Gastroesophageal sphincter (tissue), 3 donors: ENCODE measurements at regions not wholly inside any gene's neighbourhood (a gene's known extent, or its start where the extent isn't known, plus 50 kb on each side); places are given as distances from the start of the nearest gene placed in this dataset.

Experiments
- CTCF ChIP-seq, 4 experiments: fragments of 200-600 bp in 2 of 4; fragments of 450-650 bp in 2 of 4; sonication (generic) in 1 of 4; IDR thresholded peaks; one replicate each; pipeline ENCODE4 v1.5.1; 2017 to 2019; ENCODE audit warnings: antibody characterized with exemption in 4 of 4, mild to moderate bottlenecking in 2 of 4, moderate library complexity in 2 of 4
- EP300 ChIP-seq: sonication (generic); formaldehyde crosslinking; IDR thresholded peaks from one replicate; pipeline ENCODE4 v1.6.1; 2017; ENCODE audit warnings: antibody characterized with exemption, mild to moderate bottlenecking
- POLR2A ChIP-seq, 2 donors: fragments of 450-650 bp; IDR thresholded peaks; one replicate each; pipeline ENCODE4 v1.6.1; 2017; ENCODE audit warnings: antibody characterized with exemption in 2 of 2, mild to moderate bottlenecking in 2 of 2, moderate library complexity in 1 of 2
- POLR2AphosphoS5 ChIP-seq: sonication (generic); formaldehyde crosslinking; IDR thresholded peaks from one replicate; pipeline ENCODE4 v1.6.1; 2017; ENCODE audit warnings: antibody characterized with exemption

GRCh38 chr1:216830424-216831210 is 107.4 kb upstream of the ESRRG start:
- TF ChIP-seq CTCF (IDR thresholded peaks at IDR 0.05) = no peak
- TF ChIP-seq POLR2A (IDR thresholded peaks at IDR 0.05) = no peak
- TF ChIP-seq POLR2AphosphoS5 = no peak
- TF ChIP-seq EP300 = no peak
